ENCODE measurements at regions not wholly inside any gene's neighbourhood (a gene's known extent, or its start where the extent isn't known, plus 50 kb on each side); places are given as distances from the start of the nearest gene placed in this dataset.

- H3K27ac Mint-ChIP-seq = no peak overlapping the region
- TF ChIP-seq, protein P1, sequence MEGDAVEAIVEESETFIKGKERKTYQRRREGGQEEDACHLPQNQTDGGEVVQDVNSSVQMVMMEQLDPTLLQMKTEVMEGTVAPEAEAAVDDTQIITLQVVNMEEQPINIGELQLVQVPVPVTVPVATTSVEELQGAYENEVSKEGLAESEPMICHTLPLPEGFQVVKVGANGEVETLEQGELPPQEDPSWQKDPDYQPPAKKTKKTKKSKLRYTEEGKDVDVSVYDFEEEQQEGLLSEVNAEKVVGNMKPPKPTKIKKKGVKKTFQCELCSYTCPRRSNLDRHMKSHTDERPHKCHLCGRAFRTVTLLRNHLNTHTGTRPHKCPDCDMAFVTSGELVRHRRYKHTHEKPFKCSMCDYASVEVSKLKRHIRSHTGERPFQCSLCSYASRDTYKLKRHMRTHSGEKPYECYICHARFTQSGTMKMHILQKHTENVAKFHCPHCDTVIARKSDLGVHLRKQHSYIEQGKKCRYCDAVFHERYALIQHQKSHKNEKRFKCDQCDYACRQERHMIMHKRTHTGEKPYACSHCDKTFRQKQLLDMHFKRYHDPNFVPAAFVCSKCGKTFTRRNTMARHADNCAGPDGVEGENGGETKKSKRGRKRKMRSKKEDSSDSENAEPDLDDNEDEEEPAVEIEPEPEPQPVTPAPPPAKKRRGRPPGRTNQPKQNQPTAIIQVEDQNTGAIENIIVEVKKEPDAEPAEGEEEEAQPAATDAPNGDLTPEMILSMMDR (IDR thresholded peaks at IDR 0.05; ENCODE audit: unreplicated experiment in 3 of 3) = no peak
- no peak overlapping the region for H3K4me3 Mint-ChIP-seq
- no peaks in the 10 kb centered on the region for H3K36me3 Mint-ChIP-seq (ENCODE audit: low read depth)
- H3K4me1 Mint-ChIP-seq = no peaks in the 10 kb centered on the region
- H3K27me3 Mint-ChIP-seq (ENCODE audit: low read depth) = no peaks in the 10 kb centered on the region
- no peaks in the 10 kb centered on the region for H3K9me3 Mint-ChIP-seq
These were observed 130.6 kb upstream of the CDH19 start for GRCh38 chr18:66734451-66734850.

- no peak overlapping the region for H3K4me3 Mint-ChIP-seq
- H3K9me3 Mint-ChIP-seq = no peaks in the 10 kb centered on the region
- no peak overlapping the region for H3K27ac Mint-ChIP-seq
- no peaks in the 10 kb centered on the region for H3K27me3 Mint-ChIP-seq (ENCODE audit: low read depth)
- no peaks in the 10 kb centered on the region for H3K36me3 Mint-ChIP-seq (ENCODE audit: low read depth)
- no peaks in the 10 kb centered on the region for H3K4me1 Mint-ChIP-seq
- TF ChIP-seq, protein P1 (IDR thresholded peaks at IDR 0.05; ENCODE audit: unreplicated experiment in 3 of 3) = no peak
These were observed 128.0 kb upstream of the CDH19 start for GRCh38 chr18:66731890-66732289.

DNA sequence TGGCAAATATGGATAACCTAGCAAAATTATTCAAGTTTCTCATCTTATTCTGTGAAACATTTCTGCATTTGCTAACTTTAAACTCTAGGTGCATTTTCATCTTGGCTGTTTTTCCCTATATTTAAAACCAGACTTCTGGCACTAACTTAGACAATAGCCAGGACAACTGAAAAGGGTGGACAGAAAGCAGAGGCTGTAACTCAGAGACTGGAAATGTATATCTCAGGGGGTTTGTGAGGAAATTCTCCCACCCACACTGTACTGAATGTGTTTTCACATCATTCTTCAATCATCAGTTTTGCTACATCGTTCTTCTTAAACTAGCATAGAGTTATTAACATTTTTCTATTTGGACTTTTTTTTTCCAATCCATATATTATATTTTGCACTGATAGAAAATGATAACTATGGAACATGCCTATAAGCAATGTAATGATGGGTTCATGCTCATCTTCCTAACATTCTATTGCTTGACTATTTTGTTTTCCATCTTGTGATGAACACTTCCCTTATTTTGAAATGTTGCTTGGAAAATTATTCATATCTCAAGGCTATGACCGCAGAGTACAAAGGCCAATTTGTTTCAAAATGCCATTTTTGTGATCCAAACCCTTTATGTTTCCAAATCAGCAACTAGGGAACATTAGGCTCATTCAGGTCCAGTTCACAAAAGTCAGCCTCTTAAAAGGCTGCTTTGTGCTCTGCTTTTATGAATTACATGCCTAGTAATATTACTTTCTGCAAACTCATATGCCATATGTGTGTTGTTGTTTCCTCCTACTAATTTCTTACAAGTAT is 125.8 kb upstream of the CDH19 start:
- Mint-ChIP-seq H3K4me3 (no peak overlapping the region), H3K4me1 (no peaks in the 10 kb centered on the region), H3K27me3 (ENCODE audit: low read depth) (no peaks in the 10 kb centered on the region), H3K9me3 (no peaks in the 10 kb centered on the region), H3K36me3 (ENCODE audit: low read depth) (no peaks in the 10 kb centered on the region), H3K27ac (no peak overlapping the region)
- TF ChIP-seq, protein P1 (IDR thresholded peaks at IDR 0.05; ENCODE audit: unreplicated experiment in 3 of 3) = no peak

GRCh38 chr18:66728951-66729350 is 125.1 kb upstream of the CDH19 start:
- H3K4me3 Mint-ChIP-seq = no peak overlapping the region
- H3K27me3 Mint-ChIP-seq (ENCODE audit: low read depth) = no peaks in the 10 kb centered on the region
- H3K4me1 Mint-ChIP-seq = no peaks in the 10 kb centered on the region
- no peak overlapping the region for H3K27ac Mint-ChIP-seq
- H3K36me3 Mint-ChIP-seq (ENCODE audit: low read depth) = no peaks in the 10 kb centered on the region
- H3K9me3 Mint-ChIP-seq = no peaks in the 10 kb centered on the region
- TF ChIP-seq, protein P1 (IDR thresholded peaks at IDR 0.05; ENCODE audit: unreplicated experiment in 3 of 3) = no peak

- Mint-ChIP-seq H3K9me3 (no peaks in the 10 kb centered on the region), H3K4me3 (no peak overlapping the region), H3K4me1 (no peaks in the 10 kb centered on the region), H3K27ac (no peak overlapping the region), H3K27me3 (ENCODE audit: low read depth) (no peaks in the 10 kb centered on the region), H3K36me3 (ENCODE audit: low read depth) (no peaks in the 10 kb centered on the region)
- TF ChIP-seq, protein P1 (IDR thresholded peaks at IDR 0.05; ENCODE audit: unreplicated experiment in 3 of 3) = no peak
These were observed 124.1 kb upstream of the CDH19 start for GRCh38 chr18:66727991-66728390.
